ENCODE measurements at regions not wholly inside any gene's neighbourhood (a gene's known extent, or its start where the extent isn't known, plus 50 kb on each side); places are given as distances from the start of the nearest gene placed in this dataset.
A peak's percentile ranks its signal among the peaks of the same experiment; 100 is the strongest.
"Not testable (repeated sequence)": the region's sequence is repeated elsewhere in the genome, so short reads cannot be mapped to it uniquely, and the experiment has no call there.

DNA sequence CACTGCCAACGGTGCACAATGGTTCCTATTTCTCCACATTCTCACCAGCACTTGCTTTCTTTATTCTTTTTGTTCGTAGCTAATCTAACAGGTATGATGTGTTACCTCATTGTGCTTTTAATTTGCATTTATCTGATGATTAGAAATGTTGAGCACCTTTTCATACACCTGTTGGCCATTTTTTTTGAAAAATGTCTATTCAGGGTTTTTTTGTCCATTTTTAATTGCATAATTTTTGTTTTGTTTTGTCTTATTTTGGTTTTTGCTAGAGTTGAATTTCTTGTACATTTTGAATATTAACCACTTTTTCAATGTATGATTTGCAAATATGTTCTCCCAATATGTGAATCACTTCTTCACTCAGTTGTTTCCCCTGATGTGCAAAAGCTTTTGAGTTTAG, 150.6 kb downstream of the TENT5A start:
- no peak for ATAC-seq
- TF ChIP-seq, protein P1, sequence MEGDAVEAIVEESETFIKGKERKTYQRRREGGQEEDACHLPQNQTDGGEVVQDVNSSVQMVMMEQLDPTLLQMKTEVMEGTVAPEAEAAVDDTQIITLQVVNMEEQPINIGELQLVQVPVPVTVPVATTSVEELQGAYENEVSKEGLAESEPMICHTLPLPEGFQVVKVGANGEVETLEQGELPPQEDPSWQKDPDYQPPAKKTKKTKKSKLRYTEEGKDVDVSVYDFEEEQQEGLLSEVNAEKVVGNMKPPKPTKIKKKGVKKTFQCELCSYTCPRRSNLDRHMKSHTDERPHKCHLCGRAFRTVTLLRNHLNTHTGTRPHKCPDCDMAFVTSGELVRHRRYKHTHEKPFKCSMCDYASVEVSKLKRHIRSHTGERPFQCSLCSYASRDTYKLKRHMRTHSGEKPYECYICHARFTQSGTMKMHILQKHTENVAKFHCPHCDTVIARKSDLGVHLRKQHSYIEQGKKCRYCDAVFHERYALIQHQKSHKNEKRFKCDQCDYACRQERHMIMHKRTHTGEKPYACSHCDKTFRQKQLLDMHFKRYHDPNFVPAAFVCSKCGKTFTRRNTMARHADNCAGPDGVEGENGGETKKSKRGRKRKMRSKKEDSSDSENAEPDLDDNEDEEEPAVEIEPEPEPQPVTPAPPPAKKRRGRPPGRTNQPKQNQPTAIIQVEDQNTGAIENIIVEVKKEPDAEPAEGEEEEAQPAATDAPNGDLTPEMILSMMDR (IDR thresholded peaks at IDR 0.05) = no peak
- intact Hi-C loops (cut with DNase I) = no loop called here

DNA sequence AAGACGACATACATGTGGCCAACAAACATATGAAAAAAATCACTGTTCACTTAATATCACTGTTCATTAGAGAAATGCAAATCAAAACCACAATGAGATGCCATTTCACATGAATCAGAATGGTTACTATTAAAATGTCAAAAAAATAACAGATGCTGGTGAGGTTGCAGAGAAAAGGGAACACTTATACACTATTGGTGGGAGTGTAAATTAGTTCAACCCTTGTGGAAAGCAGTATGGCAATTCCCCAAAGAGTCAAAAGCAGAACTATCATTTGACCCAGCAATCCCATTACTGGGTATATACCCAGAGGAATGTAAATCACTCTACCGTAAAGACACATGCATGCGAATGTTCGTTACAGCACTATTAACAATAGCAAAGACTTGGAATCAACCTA, 152.0 kb downstream of the TENT5A start:
- not testable (repeated sequence) for H3K27ac ChIP-seq

More for the DNA sequence above, 150.6 kb downstream of the TENT5A start:
- no peak for DNase-seq
- H3K9me3 ChIP-seq = peaks cover 0 to 7% (median 0%) of the 10 kb centered on the region in 11 donors
- no peaks in the 10 kb centered on the region for H3K36me3 ChIP-seq
- H3K27me3 ChIP-seq = no peaks in the 10 kb centered on the region
- WGBS, 2 donors = 93 to 95% methylated on average over 2 of the region's 2 CpGs
- H3K27ac ChIP-seq = no peak overlapping the region
- no peaks in the 10 kb centered on the region for H3K4me1 ChIP-seq
- H3K4me3 ChIP-seq = no peak overlapping the region

DNA sequence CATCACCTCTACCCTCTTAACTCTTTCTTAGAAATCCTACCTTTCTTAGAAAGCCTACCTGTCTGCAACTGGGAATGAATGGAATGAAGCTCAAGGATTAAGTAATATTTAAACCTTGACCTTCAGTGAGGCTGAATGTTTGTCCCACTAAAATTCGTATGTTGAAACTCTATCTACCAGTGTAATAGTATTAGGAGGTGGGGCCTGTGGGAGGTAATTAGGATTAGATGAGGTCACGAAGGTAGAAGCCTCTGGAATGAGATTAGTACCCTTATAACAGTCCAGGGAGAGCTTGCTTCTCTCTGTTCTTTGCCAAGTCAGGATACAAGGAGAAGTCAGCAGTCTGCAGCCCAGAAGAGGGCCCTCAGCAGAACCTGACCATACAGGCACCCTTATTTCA, 158.0 kb downstream of the TENT5A start:
- ATAC-seq (no peak), DNase-seq (no peak)
- no peak overlapping the region for H3K4me3 ChIP-seq
- H3K9me3 ChIP-seq = peaks cover 0 to 5% (median 0%) of the 10 kb centered on the region in 11 donors
- WGBS, 2 donors = 74% methylated on average over 2 of the region's 2 CpGs
- intact Hi-C loops (cut with DNase I) = no loop called here
- TF ChIP-seq, protein P1 (IDR thresholded peaks at IDR 0.05) = no peak
- no peaks in the 10 kb centered on the region for H3K36me3 ChIP-seq
- H3K4me1 ChIP-seq = no peaks in the 10 kb centered on the region
- H3K27ac ChIP-seq = no peak overlapping the region
- H3K27me3 ChIP-seq = no peaks in the 10 kb centered on the region

More for the DNA sequence above, 152.0 kb downstream of the TENT5A start:
- DNase-seq; H3K4me3 ChIP-seq; intact Hi-C loops (cut with DNase I); H3K27me3 ChIP-seq; H3K9me3 ChIP-seq; ATAC-seq; H3K36me3 ChIP-seq; H3K4me1 ChIP-seq: not testable (repeated sequence)
- 95 to 96% methylated on average over 4 of the region's 4 CpGs for WGBS, 2 donors

DNA sequence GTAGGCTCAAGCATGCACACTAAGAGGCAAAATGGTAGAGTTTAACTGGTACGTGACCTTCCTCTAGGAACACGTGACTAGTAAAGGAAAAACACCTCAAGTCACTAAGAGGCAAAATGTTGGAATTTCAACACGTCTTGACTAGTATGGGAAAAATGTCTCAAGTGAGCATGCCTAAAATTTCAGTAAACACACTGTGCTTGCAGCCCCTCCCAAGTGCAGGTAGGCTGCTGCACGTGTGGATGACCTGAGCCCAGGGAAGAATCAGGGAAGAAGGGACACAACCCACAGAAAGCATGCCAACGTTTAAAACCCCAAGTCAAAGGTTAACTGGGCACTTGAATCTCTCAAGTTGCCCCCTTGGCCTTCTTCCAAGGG, 162.2 kb downstream of the TENT5A start:
- TF ChIP-seq, protein P1 (IDR thresholded peaks at IDR 0.05) = peak in 1 of 9 donors; percentile 1
- WGBS, 2 donors = 67 to 77% methylated on average over 5 of the region's 5 CpGs
- intact Hi-C loops (cut with DNase I) = no loop called here
- H3K27ac ChIP-seq = no peak overlapping the region
- H3K27me3 ChIP-seq = no peaks in the 10 kb centered on the region
- H3K9me3 ChIP-seq = peaks cover 0 to 5% (median 0%) of the 10 kb centered on the region in 11 donors
- no peak overlapping the region for H3K4me3 ChIP-seq
- ATAC-seq (no peak), DNase-seq (no peak)
- no peaks in the 10 kb centered on the region for H3K4me1 ChIP-seq
- H3K36me3 ChIP-seq = no peaks in the 10 kb centered on the region

DNA sequence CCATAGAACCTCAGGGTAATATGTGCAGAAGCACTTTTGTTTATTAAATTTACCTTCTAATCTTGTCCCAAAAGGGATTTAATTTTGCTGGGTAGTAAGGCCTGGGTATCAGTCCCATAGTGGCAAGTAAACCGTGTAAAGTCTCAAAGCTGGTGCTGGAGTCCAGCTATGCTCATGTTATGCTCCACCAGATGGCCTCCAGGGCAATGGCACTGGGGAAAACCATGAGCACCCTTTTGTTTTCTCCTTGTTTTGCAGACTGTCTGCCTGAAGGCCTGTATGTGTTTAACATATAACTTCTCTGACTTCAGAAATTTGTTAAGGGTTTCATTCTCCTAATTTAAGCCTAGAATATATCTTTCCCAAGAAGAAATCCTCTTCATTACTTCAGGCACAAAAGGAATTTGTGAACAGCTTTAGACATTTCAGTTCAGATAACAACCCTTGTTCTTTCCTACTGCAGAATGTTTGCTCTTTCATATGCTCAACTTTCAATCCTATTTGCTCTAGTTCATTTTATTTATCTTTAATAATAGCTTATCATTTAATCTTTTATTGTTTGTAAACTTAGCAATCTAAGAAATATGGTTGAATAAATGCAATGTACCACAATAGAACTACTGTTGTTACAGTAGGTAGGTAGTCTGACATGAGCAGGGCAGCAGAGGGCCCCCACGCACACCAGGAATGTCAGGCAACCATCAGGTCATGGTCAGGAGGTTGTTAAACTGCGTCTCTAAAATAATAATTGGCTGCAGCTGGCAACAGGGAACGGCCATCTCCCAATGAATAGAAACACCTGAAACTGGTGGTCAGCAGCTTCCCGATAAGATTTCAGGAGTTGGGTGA, 162.8 kb downstream of the TENT5A start:
- no peaks in the 10 kb centered on the region for H3K4me1 ChIP-seq
- no peaks in the 10 kb centered on the region for H3K27me3 ChIP-seq
- TF ChIP-seq, protein P1 (IDR thresholded peaks at IDR 0.05) = peak in 3 of 9 donors; percentile 4 to 23 (median 16)
- peak in 1 of 2 donors; percentile 12 for DNase-seq
- WGBS, 2 donors = 56 to 61% methylated on average over 5 of the region's 5 CpGs
- H3K36me3 ChIP-seq = no peaks in the 10 kb centered on the region
- intact Hi-C loops (cut with DNase I) = no loop called here
- no peak overlapping the region for H3K4me3 ChIP-seq
- peaks cover 0 to 5% (median 0%) of the 10 kb centered on the region in 11 donors for H3K9me3 ChIP-seq
- no peak overlapping the region for H3K27ac ChIP-seq
- ATAC-seq = peak in 3 of 8 donors; percentile 56 to 65 (median 56)

DNA sequence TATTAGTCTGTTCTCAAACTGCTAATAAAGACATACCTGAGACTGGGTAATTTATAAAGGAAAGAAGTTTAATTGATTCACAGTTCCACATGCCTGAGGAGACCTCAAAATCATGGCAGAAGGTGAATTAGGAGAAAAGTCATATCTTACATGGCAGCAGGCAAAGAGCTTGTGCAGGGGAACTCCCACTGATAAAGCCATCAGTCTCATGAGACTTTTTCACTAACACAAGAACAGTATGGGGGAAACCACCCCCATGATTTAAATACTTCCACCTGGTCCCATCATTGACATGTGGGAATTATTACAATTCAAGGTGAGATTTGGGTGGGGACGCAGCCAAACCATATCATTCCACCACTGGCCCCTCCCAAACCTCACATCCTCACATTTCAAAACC, 166.8 kb downstream of the TENT5A start:
- H3K9me3 ChIP-seq = peaks cover 0 to 15% (median 0%) of the 10 kb centered on the region in 11 donors
- DNase-seq; intact Hi-C loops (cut with DNase I); H3K27me3 ChIP-seq; H3K27ac ChIP-seq; H3K36me3 ChIP-seq; ATAC-seq; H3K4me3 ChIP-seq; H3K4me1 ChIP-seq: not testable (repeated sequence)
- 31 to 92% methylated on average over 1 of the region's 1 CpG for WGBS, 2 donors

DNA sequence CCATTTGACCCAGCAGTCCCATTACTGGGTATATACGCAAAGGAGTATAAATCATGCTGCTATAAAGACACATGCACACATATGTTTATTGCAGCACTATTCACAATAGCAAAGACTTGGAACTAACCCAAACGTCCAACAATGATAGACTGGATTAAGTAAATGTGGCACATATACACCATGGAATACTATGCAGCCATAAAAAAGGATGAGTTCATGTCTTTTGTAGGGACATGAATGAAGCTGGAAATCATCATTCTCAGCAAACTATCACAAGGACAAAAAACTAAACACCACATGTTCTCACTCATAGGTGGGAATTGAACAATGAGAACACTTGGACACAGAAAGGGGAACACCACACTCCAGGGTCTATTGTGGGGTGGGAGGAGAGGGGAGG, 168.3 kb downstream of the TENT5A start:
- H3K27ac ChIP-seq; H3K27me3 ChIP-seq; H3K4me1 ChIP-seq; H3K36me3 ChIP-seq; intact Hi-C loops (cut with DNase I); H3K4me3 ChIP-seq; DNase-seq; ATAC-seq: not testable (repeated sequence)
- H3K9me3 ChIP-seq = peaks cover 0 to 15% (median 0%) of the 10 kb centered on the region in 11 donors
- 78 to 86% methylated on average over 2 of the region's 2 CpGs for WGBS, 2 donors
